ENCODE measurements at regions not wholly inside any gene's neighbourhood (a gene's known extent, or its start where the extent isn't known, plus 50 kb on each side); places are given as distances from the start of the nearest gene placed in this dataset.

DNA sequence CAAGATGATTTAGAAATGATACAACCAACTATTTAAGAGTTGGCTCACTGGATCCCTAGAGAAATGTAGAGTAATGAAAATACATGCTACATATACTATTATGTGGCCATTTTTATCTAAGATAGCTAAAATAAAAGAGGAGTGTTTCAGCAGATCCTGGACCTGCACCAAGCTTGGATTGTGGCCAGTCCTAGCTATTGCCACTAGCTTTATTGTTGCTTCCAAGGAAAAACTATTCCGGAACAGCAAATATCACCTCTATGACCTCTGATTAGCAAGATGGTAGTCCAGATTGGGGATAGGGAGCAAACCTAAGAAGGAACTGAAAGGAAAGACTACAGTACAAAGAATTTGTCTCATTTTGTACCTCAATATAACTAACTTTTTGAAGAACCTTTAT lies 63.7 kb upstream of the NDN start:
- Histone ChIP-seq H3K27ac (ENCODE audit: low read depth, low read length) (no peak overlapping the region), H3K4me3 (replicated peaks in 1 of 2; ENCODE audit: low read depth in 1 of 2, low read length in 2 of 2) (no peak overlapping the region), H3K36me3 (ENCODE audit: control insufficient read depth in 1 of 2, insufficient read depth in 2 of 2, low read length in 2 of 2) (no peaks in the 10 kb centered on the region), H4K20me1 (ENCODE audit: insufficient read depth) (no peaks in the 10 kb centered on the region), H3K79me2 (ENCODE audit: insufficient read depth, low read length) (no peaks in the 10 kb centered on the region), H2AFZ (ENCODE audit: low read depth, low read length, poor library complexity, severe bottlenecking) (no peak overlapping the region), H3K9me2 (ENCODE audit: insufficient read depth) (no peaks in the 10 kb centered on the region), H3K27me3 (ENCODE audit: insufficient read depth, low read length) (no peaks in the 10 kb centered on the region), H3K4me2 (ENCODE audit: low read length) (no peak overlapping the region), H3K9ac (ENCODE audit: low read length) (no peak overlapping the region), H3K9me3 (ENCODE audit: control insufficient read depth in 1 of 2, insufficient read depth in 1 of 2, low read depth in 1 of 2, low read length in 2 of 2) (peaks cover 14 to 21% of the 10 kb centered on the region in 2 experiments; a peak in 3 of 4 replicates), H3K4me1 (ENCODE audit: control insufficient read depth in 1 of 2, insufficient read depth in 2 of 2, low read length in 2 of 2) (no peaks in the 10 kb centered on the region)
- POLR2A ChIA-PET, result no interaction called here
- CTCF ChIA-PET, result no interaction called here
- BruUV-seq (replicated peaks), result no TSS peak
- ATAC-seq (no peak), DNase-seq (ENCODE audit: low read depth, low spot score) (no peak)
- RAD21 ChIA-PET (ENCODE audit: low non-redundant PET in 1 of 2, low total read pairs in 2 of 2, uncharacterized antibody in 2 of 2, unreplicated experiment in 2 of 2), result no interaction called here
- TF ChIP-seq, protein P1, sequence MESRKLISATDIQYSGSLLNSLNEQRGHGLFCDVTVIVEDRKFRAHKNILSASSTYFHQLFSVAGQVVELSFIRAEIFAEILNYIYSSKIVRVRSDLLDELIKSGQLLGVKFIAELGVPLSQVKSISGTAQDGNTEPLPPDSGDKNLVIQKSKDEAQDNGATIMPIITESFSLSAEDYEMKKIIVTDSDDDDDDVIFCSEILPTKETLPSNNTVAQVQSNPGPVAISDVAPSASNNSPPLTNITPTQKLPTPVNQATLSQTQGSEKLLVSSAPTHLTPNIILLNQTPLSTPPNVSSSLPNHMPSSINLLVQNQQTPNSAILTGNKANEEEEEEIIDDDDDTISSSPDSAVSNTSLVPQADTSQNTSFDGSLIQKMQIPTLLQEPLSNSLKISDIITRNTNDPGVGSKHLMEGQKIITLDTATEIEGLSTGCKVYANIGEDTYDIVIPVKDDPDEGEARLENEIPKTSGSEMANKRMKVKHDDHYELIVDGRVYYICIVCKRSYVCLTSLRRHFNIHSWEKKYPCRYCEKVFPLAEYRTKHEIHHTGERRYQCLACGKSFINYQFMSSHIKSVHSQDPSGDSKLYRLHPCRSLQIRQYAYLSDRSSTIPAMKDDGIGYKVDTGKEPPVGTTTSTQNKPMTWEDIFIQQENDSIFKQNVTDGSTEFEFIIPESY (IDR thresholded peaks at IDR 0.05; ENCODE audit: extremely low read depth, insufficient replicate concordance, low read length), result no peak
- no peak for TF ChIP-seq CEBPB (IDR thresholded peaks at IDR 0.05; ENCODE audit: low read depth)
- TF ChIP-seq ATF3 (IDR thresholded peaks at IDR 0.05), result no peak
- no peak for TF ChIP-seq EGR1 (IDR thresholded peaks at IDR 0.05; ENCODE audit: low read depth)
- no peak for TF ChIP-seq ELF1 (IDR thresholded peaks at IDR 0.05; ENCODE audit: borderline replicate concordance, low read depth)
- no peak for TF ChIP-seq FOSL1 (IDR thresholded peaks at IDR 0.05; ENCODE audit: low read depth)
- no peak for TF ChIP-seq POLR2A (IDR thresholded peaks at IDR 0.05; ENCODE audit: borderline replicate concordance, extremely low read depth, insufficient read depth, insufficient read length)
- TF ChIP-seq MAX (IDR thresholded peaks at IDR 0.05), result no peak
- TF ChIP-seq SP1 (IDR thresholded peaks at IDR 0.05; ENCODE audit: low read depth), result no peak
- no peak for TF ChIP-seq TCF7L2 (IDR thresholded peaks at IDR 0.05; ENCODE audit: borderline replicate concordance, extremely low read depth, insufficient read depth, insufficient read length)
- TF ChIP-seq CBX3 (IDR thresholded peaks at IDR 0.05; ENCODE audit: low read depth), result no peak
- no peak for TF ChIP-seq ZFX (IDR thresholded peaks at IDR 0.05)
- TF ChIP-seq RAD21 (IDR thresholded peaks at IDR 0.05; ENCODE audit: low read depth), result no peak
- no peak for TF ChIP-seq JUND (IDR thresholded peaks at IDR 0.05)
- TF ChIP-seq SIN3A (IDR thresholded peaks at IDR 0.05; ENCODE audit: low read depth), result no peak
- TF ChIP-seq ZNF274 (IDR thresholded peaks at IDR 0.05; ENCODE audit: low read depth, low read length), result no peak
- TF ChIP-seq, protein P2, sequence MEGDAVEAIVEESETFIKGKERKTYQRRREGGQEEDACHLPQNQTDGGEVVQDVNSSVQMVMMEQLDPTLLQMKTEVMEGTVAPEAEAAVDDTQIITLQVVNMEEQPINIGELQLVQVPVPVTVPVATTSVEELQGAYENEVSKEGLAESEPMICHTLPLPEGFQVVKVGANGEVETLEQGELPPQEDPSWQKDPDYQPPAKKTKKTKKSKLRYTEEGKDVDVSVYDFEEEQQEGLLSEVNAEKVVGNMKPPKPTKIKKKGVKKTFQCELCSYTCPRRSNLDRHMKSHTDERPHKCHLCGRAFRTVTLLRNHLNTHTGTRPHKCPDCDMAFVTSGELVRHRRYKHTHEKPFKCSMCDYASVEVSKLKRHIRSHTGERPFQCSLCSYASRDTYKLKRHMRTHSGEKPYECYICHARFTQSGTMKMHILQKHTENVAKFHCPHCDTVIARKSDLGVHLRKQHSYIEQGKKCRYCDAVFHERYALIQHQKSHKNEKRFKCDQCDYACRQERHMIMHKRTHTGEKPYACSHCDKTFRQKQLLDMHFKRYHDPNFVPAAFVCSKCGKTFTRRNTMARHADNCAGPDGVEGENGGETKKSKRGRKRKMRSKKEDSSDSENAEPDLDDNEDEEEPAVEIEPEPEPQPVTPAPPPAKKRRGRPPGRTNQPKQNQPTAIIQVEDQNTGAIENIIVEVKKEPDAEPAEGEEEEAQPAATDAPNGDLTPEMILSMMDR (IDR thresholded peaks at IDR 0.05 in 2 of 3, conservative IDR thresholded peaks at IDR 0.05 in 1 of 3; ENCODE audit: borderline replicate concordance in 1 of 3, insufficient read depth in 1 of 3, low read depth in 2 of 3, low read length in 2 of 3), result no peak
- TF ChIP-seq YY1 (IDR thresholded peaks at IDR 0.05; ENCODE audit: extremely low read depth, insufficient replicate concordance, low read depth, low read length), result no peak
- no peak for TF ChIP-seq POLR2AphosphoS5 (IDR thresholded peaks at IDR 0.05; ENCODE audit: low read depth, low read length)
- intact Hi-C loops (cut with micrococcal nuclease), result no loop called here

Measured in HCT116 (cell line).